Right lung (tissue), 2 donors: ENCODE measurements at regions not wholly inside any gene's neighbourhood (a gene's known extent, or its start where the extent isn't known, plus 50 kb on each side); places are given as distances from the start of the nearest gene placed in this dataset.

Experiments used
- DNase-seq, 2 donors: peaks; one replicate each; pipeline ENCODE4 v3.0.0-alpha.2; 2013

GRCh38 chr18:72470391-72470790 lies 73.8 kb downstream of the CBLN2 start:
- DNase-seq: no peak

GRCh38 chr18:72468021-72468710 lies 76.0 kb downstream of the CBLN2 start:
- no peak for DNase-seq

DNA sequence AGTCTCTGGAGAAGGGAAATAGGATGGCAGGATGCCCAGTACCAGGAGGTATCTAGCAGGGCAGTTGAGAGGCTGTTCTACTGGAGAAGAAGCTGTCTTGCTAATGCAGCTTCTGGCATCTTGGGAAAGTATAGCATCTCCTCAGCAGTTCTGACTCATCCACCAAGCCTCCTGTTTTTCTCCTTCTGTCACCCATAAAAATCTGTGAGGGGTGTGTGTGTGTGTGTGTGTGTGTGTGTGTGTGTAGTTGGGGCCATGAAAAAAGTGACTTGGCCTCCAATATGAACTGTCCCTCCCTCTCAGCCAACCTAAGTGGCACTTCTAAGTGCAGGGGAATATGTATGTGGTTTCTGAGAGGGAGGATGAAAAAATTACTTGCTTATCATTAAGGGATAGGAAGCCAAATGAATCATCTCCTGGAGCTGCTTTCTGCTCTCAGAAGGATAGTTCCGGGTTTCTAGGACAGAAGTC lies 83.9 kb downstream of the CBLN2 start:
- DNase-seq: no peak

DNA sequence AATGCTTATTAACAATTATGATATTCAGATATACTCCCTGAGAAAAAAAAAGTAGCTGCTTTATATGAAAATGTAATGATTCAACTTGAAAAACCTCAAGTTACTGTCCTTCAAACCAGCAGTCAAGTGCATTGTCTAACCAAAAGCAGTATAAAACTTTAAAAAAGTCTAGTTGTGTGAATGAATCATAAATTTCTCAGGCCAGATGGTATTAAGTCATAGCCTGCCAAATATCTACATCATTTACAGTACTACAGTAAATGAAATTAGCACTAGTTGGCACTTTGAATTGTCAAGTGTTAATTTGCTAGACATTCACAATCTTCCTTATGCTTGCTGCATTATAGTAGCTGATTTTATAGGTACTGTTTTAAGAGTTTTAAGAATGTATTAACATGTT lies 85.9 kb downstream of the CBLN2 start:
- DNase-seq: no peak

- DNase-seq: peak; percentile 1
Observed at GRCh38 chr18:72456802-72457201, 87.3 kb downstream of the CBLN2 start.

GRCh38 chr18:72452328-72452727 lies 91.8 kb downstream of the CBLN2 start:
- no peak for DNase-seq

DNA sequence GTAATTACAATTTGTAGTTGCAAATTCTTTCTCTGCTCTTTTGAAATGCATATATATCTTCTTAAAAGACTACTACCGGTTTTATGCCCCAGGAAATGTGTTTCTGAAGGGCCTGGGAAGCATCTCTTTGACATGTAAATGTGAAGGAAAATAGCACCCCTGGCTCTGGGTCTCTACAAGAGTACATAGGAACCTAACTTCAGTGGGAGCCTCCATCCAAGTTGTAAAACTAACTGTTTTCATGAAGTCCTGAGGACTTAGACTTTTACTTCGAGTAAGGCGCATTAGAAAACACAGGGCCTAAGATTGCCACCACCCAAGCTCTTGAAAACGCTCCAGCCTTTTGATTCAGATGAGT lies 99.4 kb downstream of the CBLN2 start:
- no peak for DNase-seq

- no peak for DNase-seq
Observed at GRCh38 chr18:72444111-72444797, 99.9 kb downstream of the CBLN2 start.

DNA sequence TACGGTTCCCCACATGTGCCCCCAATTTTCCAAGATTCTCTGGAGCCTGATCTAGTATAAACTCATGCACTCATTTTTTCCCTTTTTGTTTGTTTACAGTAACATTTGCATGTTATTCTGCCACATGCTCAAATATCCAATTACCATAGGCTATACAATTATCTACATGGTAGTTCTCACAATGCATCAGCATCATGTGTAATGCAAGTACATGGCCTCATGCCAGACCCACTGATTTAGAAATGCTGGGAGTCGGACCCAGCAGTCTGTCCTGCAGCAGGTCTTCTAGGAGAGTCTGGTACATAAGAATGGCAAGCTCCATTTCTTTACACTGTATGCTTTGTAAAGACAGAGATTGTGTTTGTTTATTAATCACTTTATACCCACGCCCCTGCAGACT lies 107.7 kb downstream of the CBLN2 start:
- no peak for DNase-seq

DNA sequence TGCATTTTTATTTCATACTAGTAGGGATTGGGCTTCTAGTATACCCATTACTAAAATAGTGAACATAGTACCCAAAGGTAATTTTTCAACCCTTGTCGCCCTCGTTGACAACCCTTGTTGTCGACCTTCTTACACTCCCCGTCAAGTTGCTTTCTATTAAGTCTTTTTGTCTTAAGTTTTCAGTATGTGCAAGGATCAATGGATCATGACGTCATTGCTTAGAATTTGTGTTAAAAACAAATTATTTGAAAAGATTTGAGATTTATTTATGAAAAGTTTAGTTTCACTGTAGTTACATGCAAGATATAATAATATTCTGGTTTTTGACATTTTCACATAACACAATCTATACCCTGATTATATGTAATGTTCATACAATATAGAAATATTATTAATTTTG lies 110.4 kb downstream of the CBLN2 start:
- no peak for DNase-seq

DNA sequence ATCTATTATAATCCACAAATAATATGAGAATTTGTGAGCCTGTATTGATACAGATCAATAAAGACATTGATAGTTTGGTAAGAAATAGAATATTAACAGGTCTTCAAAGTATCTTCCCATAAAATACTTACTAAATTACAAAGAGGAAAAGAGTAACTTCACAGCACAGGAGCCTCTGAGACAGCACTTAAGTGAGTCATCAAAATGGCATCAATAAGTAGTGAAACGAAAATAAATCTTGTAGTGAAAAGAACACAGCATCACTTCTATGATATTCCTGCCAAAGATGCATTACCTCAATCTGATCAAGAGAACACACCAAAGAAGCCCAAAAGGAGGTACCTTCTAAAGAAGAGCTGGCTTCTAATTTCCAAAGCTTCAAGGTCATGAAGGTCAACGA lies 116.4 kb downstream of the CBLN2 start:
- DNase-seq: no peak

DNA sequence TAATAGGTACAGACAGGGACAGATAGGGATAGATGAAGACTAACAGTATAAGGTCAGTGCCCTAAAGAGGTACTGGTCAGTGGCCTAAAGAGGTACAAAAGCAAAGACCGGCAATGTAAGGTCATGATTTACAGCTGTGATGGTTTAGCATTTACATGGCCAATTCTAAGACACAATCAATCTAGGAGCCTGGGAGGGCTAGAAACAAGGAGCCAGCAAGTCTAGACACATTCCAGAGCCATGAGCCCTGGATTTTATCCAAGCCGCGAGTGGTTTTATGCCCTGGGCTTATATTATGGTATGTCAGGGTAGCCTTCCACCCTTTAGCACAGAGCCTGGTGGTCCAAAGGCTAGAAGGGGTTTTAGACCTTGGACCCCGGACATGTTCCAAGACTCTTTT lies 124.2 kb downstream of the CBLN2 start:
- DNase-seq: no peak

GRCh38 chr18:72412927-72413326 lies 131.2 kb downstream of the CBLN2 start:
- no peak for DNase-seq

GRCh38 chr18:72411261-72411660 lies 132.9 kb downstream of the CBLN2 start:
- DNase-seq: no peak

GRCh38 chr18:72410399-72410798 lies 133.7 kb downstream of the CBLN2 start:
- no peak for DNase-seq

- no peak for DNase-seq
Observed at GRCh38 chr18:72409903-72410302, 134.2 kb downstream of the CBLN2 start.

DNA sequence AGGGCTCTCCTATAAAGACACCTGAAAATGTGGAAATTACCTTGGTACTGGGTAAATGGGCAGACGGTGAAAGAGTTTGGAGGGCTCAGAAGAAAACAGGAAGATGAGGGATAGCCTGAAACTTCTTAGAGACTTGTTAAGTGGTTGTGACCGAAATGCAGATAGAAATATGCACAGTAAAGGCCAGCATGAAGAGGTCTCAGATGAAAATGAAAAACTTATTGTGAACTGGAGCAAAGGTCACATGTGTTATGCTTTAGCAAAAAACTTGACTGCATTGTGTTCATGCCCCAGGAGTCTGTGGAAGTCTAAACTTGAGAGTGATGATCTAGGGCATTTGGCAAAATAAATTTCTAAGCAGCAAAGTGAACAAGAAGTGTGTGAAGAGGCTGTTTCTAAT lies 137.1 kb downstream of the CBLN2 start:
- no peak for DNase-seq

DNA sequence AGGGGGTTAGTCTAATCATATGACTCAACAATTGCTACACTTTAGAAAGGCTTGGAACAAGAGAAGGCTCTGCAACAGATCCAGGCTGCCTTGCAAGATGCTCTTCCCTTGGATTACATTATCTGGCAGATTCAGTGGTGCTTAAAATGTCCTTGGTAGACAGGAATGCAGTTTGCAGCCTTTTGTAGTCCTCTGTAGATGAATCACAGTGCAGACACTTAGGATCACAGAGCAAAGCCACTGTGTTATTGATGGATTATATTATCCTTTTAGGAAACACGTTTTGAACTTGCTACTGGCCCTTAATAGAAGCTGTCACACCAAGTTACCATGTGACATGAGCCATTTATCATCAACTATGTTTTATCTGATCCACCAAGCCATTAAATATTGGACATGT lies 152.2 kb downstream of the CBLN2 start:
- no peak for DNase-seq

DNA sequence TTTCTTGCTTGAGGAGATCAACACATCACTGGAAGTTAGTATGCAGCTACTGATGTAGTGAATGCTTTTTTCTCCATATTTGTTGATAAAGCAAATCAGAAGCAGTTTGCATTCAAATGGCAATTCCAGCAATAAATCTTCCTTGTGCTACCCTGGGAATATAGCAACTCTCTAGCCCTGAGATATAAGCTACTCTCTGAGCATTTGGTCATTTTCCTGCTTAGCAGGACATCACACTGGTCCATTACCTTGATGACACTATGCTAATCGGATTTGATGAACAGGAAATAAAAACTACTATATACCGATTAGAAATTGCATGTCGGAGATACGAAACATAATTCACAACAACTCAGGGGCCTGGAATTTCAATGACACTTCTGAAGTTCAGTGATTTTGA lies 152.7 kb downstream of the CBLN2 start:
- DNase-seq: no peak

GRCh38 chr18:72378016-72378415 lies 166.1 kb downstream of the CBLN2 start:
- no peak for DNase-seq

DNA sequence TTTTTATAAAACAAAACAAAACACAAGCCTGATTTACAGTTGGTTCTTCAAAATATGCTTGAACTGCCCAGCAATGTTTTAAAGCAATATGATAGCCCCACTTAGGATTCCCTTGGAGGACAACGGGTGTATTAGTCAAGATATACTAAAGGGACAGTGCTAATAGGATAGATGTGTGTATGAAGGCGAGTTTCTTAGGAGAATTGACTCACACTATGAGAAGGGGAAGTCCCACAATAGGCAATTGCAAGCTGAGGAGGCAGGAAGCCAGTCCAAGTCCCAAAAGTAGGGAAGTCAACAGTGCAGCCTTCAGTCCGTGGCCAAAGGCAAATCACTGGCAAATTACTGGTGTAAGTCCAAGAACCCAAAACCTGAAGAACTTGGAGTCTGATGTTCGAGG lies 167.9 kb downstream of the CBLN2 start:
- DNase-seq: no peak

- no peak for DNase-seq
Observed at GRCh38 chr18:72375618-72376017, 168.5 kb downstream of the CBLN2 start.

DNA sequence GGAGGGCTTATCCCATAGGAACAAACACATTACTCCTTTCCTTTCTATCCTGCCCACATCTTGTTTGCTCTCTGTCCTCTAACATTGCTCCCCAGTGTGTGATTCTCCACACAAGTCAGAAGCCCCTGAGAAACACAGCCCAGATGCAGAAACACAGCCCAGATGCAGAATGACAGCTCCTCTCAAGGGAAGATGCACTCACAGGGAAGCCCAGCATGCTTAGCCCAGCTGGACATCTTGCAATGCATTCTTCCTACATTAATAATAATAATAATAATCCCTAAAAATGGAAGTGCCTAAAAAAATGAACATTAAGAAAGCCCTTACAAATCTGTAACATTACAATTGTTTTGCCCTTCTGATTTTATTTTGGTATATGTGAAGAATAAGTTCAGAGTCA lies 172.1 kb downstream of the CBLN2 start:
- DNase-seq: no peak

- DNase-seq: no peak
Observed at GRCh38 chr18:72368308-72368707, 175.8 kb downstream of the CBLN2 start.
